ENCODE measurements at regions not wholly inside any gene's neighbourhood (a gene's known extent, or its start where the extent isn't known, plus 50 kb on each side); places are given as distances from the start of the nearest gene placed in this dataset.

- Histone ChIP-seq H3K36me3 (ENCODE audit: control insufficient read depth in 1 of 2, insufficient read depth in 2 of 2, low read length in 2 of 2) (no peaks in the 10 kb centered on the region), H2AFZ (ENCODE audit: low read depth, low read length, poor library complexity, severe bottlenecking) (no peak overlapping the region), H3K27me3 (ENCODE audit: insufficient read depth, low read length) (no peaks in the 10 kb centered on the region), H3K27ac (ENCODE audit: low read depth, low read length) (no peak overlapping the region), H3K9ac (ENCODE audit: low read length) (no peak overlapping the region), H3K4me2 (ENCODE audit: low read length) (no peak overlapping the region), H3K79me2 (ENCODE audit: insufficient read depth, low read length) (no peaks in the 10 kb centered on the region), H3K4me3 (replicated peaks in 1 of 2; ENCODE audit: low read depth in 1 of 2, low read length in 2 of 2) (no peak overlapping the region), H3K4me1 (ENCODE audit: control insufficient read depth in 1 of 2, insufficient read depth in 2 of 2, low read length in 2 of 2) (no peaks in the 10 kb centered on the region), H3K9me3 (ENCODE audit: control insufficient read depth in 1 of 2, insufficient read depth in 1 of 2, low read depth in 1 of 2, low read length in 2 of 2) (no peaks in the 10 kb centered on the region), H3K9me2 (ENCODE audit: insufficient read depth) (no peaks in the 10 kb centered on the region), H4K20me1 (ENCODE audit: insufficient read depth) (no peaks in the 10 kb centered on the region)
- ChIA-PET POLR2A (no interaction called here), RAD21 (ENCODE audit: low non-redundant PET in 1 of 2, low total read pairs in 2 of 2, uncharacterized antibody in 2 of 2, unreplicated experiment in 2 of 2) (no interaction called here), CTCF (no interaction called here)
- ATAC-seq (no peak), DNase-seq (ENCODE audit: low read depth, low spot score) (no peak)
- TF ChIP-seq ATF3 (IDR thresholded peaks at IDR 0.05) (no peak), RAD21 (IDR thresholded peaks at IDR 0.05; ENCODE audit: low read depth) (no peak), EZH2phosphoT487 (IDR thresholded peaks at IDR 0.05; ENCODE audit: borderline replicate concordance) (no peak), EGR1 (IDR thresholded peaks at IDR 0.05; ENCODE audit: low read depth) (no peak), REST (IDR thresholded peaks at IDR 0.05; ENCODE audit: low read depth) (no peak), CBX3 (IDR thresholded peaks at IDR 0.05; ENCODE audit: low read depth) (no peak), ZNF274 (IDR thresholded peaks at IDR 0.05; ENCODE audit: low read depth, low read length) (no peak), CTCF (IDR thresholded peaks at IDR 0.05 in 2 of 3, conservative IDR thresholded peaks at IDR 0.05 in 1 of 3; ENCODE audit: borderline replicate concordance in 1 of 3, insufficient read depth in 1 of 3, low read depth in 2 of 3, low read length in 2 of 3) (no peak), CEBPB (IDR thresholded peaks at IDR 0.05; ENCODE audit: low read depth) (no peak), EZH2 (IDR thresholded peaks at IDR 0.05) (no peak), POLR2A (IDR thresholded peaks at IDR 0.05; ENCODE audit: borderline replicate concordance, extremely low read depth, insufficient read depth, insufficient read length) (no peak), FOSL1 (IDR thresholded peaks at IDR 0.05; ENCODE audit: low read depth) (no peak), SP1 (IDR thresholded peaks at IDR 0.05; ENCODE audit: low read depth) (no peak)
- intact Hi-C loops (cut with micrococcal nuclease): no loop called here
- BruUV-seq (replicated peaks): no TSS peak
These were observed 159.0 kb upstream of the GMDS start for GRCh38 chr6:2404211-2404929.

Measured in HCT116 (cell line).